Astrocyte of the cerebellum (primary cell): ENCODE measurements at regions not wholly inside any gene's neighbourhood (a gene's known extent, or its start where the extent isn't known, plus 50 kb on each side); places are given as distances from the start of the nearest gene placed in this dataset.

Experiments
- DNase-seq: peaks from one replicate; pipeline ENCODE4 v3.0.0-alpha.2; 2011; ENCODE audit warnings: low read depth
- H3K4me3 ChIP-seq: 2 replicates; pipeline ENCODE4 v1.5.1; 2011; ENCODE audit warnings: mild to moderate bottlenecking, low read depth, low read length, moderate library complexity
- in situ Hi-C: cut with HindIII; loops from 2 replicates; pipeline ENCODE4 v1.10.0; 2017; ENCODE audit warnings: low sequenced_read_pairs
- TF ChIP-seq, protein P1 (sequence below): IDR thresholded peaks from 2 replicates; pipeline ENCODE4 v1.5.1; 2012; ENCODE audit warnings: low read length, low read depth, moderate library complexity, mild to moderate bottlenecking; ENCODE audit errors: missing control alignments

GRCh38 chr2:117401582-117401981, 412.9 kb upstream of the DDX18 start:
- in situ Hi-C loops = no loop called here
- DNase-seq = no peak
- TF ChIP-seq, protein P1, sequence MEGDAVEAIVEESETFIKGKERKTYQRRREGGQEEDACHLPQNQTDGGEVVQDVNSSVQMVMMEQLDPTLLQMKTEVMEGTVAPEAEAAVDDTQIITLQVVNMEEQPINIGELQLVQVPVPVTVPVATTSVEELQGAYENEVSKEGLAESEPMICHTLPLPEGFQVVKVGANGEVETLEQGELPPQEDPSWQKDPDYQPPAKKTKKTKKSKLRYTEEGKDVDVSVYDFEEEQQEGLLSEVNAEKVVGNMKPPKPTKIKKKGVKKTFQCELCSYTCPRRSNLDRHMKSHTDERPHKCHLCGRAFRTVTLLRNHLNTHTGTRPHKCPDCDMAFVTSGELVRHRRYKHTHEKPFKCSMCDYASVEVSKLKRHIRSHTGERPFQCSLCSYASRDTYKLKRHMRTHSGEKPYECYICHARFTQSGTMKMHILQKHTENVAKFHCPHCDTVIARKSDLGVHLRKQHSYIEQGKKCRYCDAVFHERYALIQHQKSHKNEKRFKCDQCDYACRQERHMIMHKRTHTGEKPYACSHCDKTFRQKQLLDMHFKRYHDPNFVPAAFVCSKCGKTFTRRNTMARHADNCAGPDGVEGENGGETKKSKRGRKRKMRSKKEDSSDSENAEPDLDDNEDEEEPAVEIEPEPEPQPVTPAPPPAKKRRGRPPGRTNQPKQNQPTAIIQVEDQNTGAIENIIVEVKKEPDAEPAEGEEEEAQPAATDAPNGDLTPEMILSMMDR = no peak
- H3K4me3 ChIP-seq = no peak overlapping the region

DNA sequence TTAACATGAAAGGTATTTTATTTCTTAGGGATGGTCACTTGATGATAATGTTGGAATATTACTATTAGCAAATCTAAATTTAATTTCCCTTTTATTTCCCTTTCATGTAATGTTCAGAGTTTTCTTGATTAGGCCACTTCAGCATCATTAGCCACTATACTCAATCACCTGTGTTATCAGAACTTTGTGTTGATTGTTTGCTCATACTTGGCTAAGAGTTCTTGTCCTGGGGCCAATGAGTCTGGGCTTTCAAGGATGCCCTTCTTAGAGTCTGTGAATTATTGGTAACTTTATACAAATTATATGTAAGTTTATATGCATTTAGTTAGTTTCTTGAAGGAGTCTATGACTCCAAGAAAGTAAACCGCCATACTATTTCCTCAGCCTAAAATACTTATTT, 408.0 kb upstream of the DDX18 start:
- DNase-seq = no peak
- in situ Hi-C loops = no loop called here
- TF ChIP-seq, protein P1 = no peak
- no peak overlapping the region for H3K4me3 ChIP-seq

- in situ Hi-C loops = no loop called here
- H3K4me3 ChIP-seq = no peak overlapping the region
- TF ChIP-seq, protein P1 = no peak
- DNase-seq = no peak
Observed at GRCh38 chr2:117407746-117408145, 406.7 kb upstream of the DDX18 start.

- in situ Hi-C loops = no loop called here
- H3K4me3 ChIP-seq = no peak overlapping the region
- TF ChIP-seq, protein P1 = no peak
- no peak for DNase-seq
Observed at GRCh38 chr2:117409443-117409842, 405.0 kb upstream of the DDX18 start.

DNA sequence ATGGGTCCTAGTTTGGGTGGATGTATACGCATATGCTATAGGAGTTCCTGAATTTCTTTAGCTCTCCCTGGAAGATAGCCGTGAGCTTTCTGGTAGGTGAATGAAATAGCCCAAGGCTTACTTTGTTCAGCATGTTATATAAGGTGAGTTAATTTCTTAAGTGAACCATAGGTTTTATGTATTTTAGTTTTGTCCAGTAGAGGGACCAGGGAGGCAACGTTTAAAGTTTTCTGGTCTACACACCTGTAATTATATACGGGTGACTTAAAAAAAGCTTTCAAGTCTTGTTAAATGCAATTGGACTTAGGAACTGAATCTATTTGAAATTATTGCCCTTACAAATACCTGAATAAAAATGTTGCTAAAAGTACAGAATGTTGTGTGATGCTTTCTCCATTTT, 402.5 kb upstream of the DDX18 start:
- in situ Hi-C loops = no loop called here
- TF ChIP-seq, protein P1 = no peak
- no peak for DNase-seq
- H3K4me3 ChIP-seq = no peak overlapping the region

- no peak for DNase-seq
- in situ Hi-C loops = no loop called here
Observed at GRCh38 chr2:117432746-117433145, 381.7 kb upstream of the DDX18 start.

More at GRCh38 chr2:117432746-117433145, 381.7 kb upstream of the DDX18 start:
- H3K4me3 ChIP-seq = no peak overlapping the region
- TF ChIP-seq, protein P1 = no peak
